ENCODE measurements at regions not wholly inside any gene's neighbourhood (a gene's known extent, or its start where the extent isn't known, plus 50 kb on each side); places are given as distances from the start of the nearest gene placed in this dataset.

DNA sequence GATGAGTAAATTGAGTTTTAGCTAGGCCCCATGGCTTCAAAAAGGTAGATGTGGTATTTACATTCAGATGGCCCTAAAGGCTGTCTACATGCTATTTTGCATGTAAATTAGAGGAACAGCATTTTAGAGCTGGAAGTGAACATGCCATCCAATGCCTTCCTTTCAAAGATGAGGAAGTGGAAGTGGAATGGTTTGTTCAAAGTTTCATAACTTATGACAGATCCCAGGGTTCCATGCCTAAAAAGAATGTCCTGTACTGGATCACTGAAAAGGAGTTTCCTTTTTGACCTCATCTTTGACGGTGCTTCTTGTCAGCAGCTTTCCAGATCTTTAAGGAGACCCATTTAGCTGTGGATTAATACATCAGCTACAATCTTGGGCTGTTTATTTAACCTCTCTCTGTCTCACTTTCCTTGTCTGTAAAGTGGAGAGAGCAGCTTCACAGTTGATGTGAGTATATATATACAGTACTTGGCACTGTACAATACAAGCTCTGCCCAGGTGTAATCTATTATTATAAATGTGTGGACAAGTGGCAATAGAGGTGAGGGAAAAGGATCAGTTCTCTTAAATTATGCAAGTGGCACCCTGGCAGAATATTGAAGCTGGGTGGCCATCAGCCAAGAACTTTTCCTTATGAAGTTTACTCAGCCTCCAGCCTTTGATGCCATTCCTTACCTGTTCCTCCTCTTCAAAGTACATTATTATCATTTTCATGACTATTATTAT, 68.7 kb upstream of the GOLGA8B start:
- no peaks in the 10 kb centered on the region for H4K20me1 ChIP-seq (ENCODE audit: insufficient read depth)
- no peaks in the 10 kb centered on the region for H3K27me3 ChIP-seq (ENCODE audit: insufficient read depth, low read depth)
- H3K9ac ChIP-seq = no peak overlapping the region
- H3K4me2 ChIP-seq = no peak overlapping the region
- H3K36me3 ChIP-seq (ENCODE audit: insufficient read depth) = no peaks in the 10 kb centered on the region
- H2AFZ ChIP-seq (ENCODE audit: low read depth) = no peak overlapping the region
- TF ChIP-seq, protein P1, sequence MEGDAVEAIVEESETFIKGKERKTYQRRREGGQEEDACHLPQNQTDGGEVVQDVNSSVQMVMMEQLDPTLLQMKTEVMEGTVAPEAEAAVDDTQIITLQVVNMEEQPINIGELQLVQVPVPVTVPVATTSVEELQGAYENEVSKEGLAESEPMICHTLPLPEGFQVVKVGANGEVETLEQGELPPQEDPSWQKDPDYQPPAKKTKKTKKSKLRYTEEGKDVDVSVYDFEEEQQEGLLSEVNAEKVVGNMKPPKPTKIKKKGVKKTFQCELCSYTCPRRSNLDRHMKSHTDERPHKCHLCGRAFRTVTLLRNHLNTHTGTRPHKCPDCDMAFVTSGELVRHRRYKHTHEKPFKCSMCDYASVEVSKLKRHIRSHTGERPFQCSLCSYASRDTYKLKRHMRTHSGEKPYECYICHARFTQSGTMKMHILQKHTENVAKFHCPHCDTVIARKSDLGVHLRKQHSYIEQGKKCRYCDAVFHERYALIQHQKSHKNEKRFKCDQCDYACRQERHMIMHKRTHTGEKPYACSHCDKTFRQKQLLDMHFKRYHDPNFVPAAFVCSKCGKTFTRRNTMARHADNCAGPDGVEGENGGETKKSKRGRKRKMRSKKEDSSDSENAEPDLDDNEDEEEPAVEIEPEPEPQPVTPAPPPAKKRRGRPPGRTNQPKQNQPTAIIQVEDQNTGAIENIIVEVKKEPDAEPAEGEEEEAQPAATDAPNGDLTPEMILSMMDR (conservative IDR thresholded peaks at IDR 0.05; ENCODE audit: low read depth, low read length) = no peak
- H3K27ac ChIP-seq = no peak overlapping the region
- H3K79me2 ChIP-seq (ENCODE audit: insufficient read depth, low read depth) = no peaks in the 10 kb centered on the region
- no peaks in the 10 kb centered on the region for H3K4me1 ChIP-seq (ENCODE audit: low read depth, poor library complexity, severe bottlenecking)
- no peak overlapping the region for H3K4me3 ChIP-seq (IDR thresholded peaks at IDR 0.05; ENCODE audit: insufficient read depth, low read depth, low read length)

DNA sequence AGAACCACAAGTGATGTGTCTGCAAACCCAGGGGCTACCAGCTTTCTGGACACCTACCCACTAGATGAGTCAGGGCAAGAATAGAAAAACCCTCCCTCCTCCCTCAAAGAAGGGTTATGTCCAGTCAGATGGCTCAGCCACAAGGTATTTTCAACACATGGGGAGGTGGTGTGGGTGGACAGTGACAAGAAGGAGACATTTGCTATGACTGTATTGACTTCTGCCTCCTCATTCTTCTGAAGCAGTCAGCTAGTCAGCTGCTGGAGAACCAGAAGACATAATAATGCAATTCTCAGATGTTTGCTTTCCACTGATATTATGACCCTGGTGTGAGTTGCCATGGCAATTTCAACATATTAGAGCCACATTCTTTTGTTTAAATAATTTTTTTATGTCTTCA, 66.7 kb upstream of the GOLGA8B start:
- TF ChIP-seq, protein P1 (conservative IDR thresholded peaks at IDR 0.05; ENCODE audit: low read depth, low read length) = no peak
- no peak overlapping the region for H3K9ac ChIP-seq

DNA sequence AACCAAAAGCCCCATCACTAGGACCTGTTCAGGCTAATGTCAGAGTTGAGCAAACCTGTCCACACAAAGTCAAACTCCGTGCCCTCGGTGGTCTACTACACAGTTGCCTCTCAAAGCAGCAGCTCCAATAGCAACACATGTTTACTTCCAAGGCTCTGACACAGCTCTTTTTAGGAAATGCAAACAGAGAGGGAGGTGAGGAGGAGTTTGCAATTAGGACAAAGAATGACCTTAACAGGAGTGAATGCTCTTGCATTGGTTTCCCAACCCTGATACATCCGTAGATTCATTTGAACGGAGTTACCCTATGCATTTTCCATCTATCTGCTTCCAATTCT, 64.8 kb upstream of the GOLGA8B start:
- no peaks in the 10 kb centered on the region for H3K4me1 ChIP-seq (ENCODE audit: low read depth, poor library complexity, severe bottlenecking)
- H3K4me2 ChIP-seq = no peak overlapping the region
- no peak overlapping the region for H3K9ac ChIP-seq
- no peak overlapping the region for H3K4me3 ChIP-seq (IDR thresholded peaks at IDR 0.05; ENCODE audit: insufficient read depth, low read depth, low read length)
- no peak overlapping the region for H2AFZ ChIP-seq (ENCODE audit: low read depth)
- H3K79me2 ChIP-seq (ENCODE audit: insufficient read depth, low read depth) = no peaks in the 10 kb centered on the region
- TF ChIP-seq, protein P1 (conservative IDR thresholded peaks at IDR 0.05; ENCODE audit: low read depth, low read length) = no peak
- H3K27ac ChIP-seq = no peak overlapping the region
- H4K20me1 ChIP-seq (ENCODE audit: insufficient read depth) = no peaks in the 10 kb centered on the region
- H3K27me3 ChIP-seq (ENCODE audit: insufficient read depth, low read depth) = no peaks in the 10 kb centered on the region
- no peaks in the 10 kb centered on the region for H3K36me3 ChIP-seq (ENCODE audit: insufficient read depth)

More for the DNA sequence above, 66.7 kb upstream of the GOLGA8B start:
- Histone ChIP-seq H4K20me1 (ENCODE audit: insufficient read depth) (no peaks in the 10 kb centered on the region), H3K4me1 (ENCODE audit: low read depth, poor library complexity, severe bottlenecking) (no peaks in the 10 kb centered on the region), H3K27ac (no peak overlapping the region), H3K79me2 (ENCODE audit: insufficient read depth, low read depth) (no peaks in the 10 kb centered on the region), H3K4me3 (IDR thresholded peaks at IDR 0.05; ENCODE audit: insufficient read depth, low read depth, low read length) (no peak overlapping the region), H3K4me2 (no peak overlapping the region), H3K27me3 (ENCODE audit: insufficient read depth, low read depth) (no peaks in the 10 kb centered on the region), H3K36me3 (ENCODE audit: insufficient read depth) (no peaks in the 10 kb centered on the region), H2AFZ (ENCODE audit: low read depth) (no peak overlapping the region)

DNA sequence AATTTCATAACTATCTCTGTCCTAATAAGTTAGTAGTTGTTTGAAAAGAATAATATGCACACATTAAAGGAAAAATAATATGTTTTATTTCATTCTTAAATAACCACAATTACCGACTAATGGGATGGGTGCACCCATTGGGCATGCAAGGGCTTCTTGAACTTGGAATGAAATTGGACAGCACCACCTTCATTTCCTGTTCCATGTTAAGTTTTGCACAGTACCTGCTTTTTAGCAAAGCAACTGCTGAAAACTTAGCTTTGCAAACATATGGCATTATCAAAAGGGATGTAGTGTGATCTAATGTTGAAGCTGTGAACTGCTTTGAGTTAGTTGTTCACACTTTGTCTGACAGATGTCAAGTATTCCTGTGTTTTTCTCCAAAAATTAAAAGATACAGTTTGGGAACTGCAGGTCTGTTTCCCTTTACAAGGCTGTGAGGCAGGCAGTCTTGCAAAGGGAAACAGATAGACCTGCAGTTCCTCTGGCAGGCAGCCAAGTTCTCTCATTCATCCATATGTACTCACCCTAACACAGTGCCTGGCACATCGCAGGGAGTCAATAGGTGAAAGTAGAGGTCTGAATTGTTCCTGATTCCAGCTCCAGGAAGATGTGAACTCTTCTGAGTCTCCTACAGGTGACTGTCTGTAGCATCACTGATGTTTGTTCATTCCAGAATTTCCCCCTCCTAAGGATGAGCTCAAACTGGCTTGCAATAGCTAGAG, 64.3 kb upstream of the GOLGA8B start:
- H3K27ac ChIP-seq = no peak overlapping the region
- H3K9ac ChIP-seq = no peak overlapping the region
- TF ChIP-seq, protein P1 (conservative IDR thresholded peaks at IDR 0.05; ENCODE audit: low read depth, low read length) = no peak
- H3K4me2 ChIP-seq = no peak overlapping the region
- no peaks in the 10 kb centered on the region for H3K36me3 ChIP-seq (ENCODE audit: insufficient read depth)
- no peaks in the 10 kb centered on the region for H3K4me1 ChIP-seq (ENCODE audit: low read depth, poor library complexity, severe bottlenecking)
- H3K27me3 ChIP-seq (ENCODE audit: insufficient read depth, low read depth) = no peaks in the 10 kb centered on the region
- no peak overlapping the region for H2AFZ ChIP-seq (ENCODE audit: low read depth)
- no peaks in the 10 kb centered on the region for H3K79me2 ChIP-seq (ENCODE audit: insufficient read depth, low read depth)
- H3K4me3 ChIP-seq (IDR thresholded peaks at IDR 0.05; ENCODE audit: insufficient read depth, low read depth, low read length) = no peak overlapping the region
- H4K20me1 ChIP-seq (ENCODE audit: insufficient read depth) = no peaks in the 10 kb centered on the region

All from KMS-11 (cell line).